Endothelial cell of umbilical vein (primary cell): ENCODE measurements at regions not wholly inside any gene's neighbourhood (a gene's known extent, or its start where the extent isn't known, plus 50 kb on each side); places are given as distances from the start of the nearest gene placed in this dataset.

Experiments
- BruUV-seq: library from RNA; stranded (reverse); fragments of 400-500 nt; replicated peaks from 2 replicates; lab custom pipeline; 2021; lab: Mats Ljungman, UMichigan
- CTCF ChIA-PET: fragments of 300-600, 350-600 bp; sonication (Branson Sonifier 250); formaldehyde crosslinking; loops from one replicate; lab custom pipeline; 2021; ENCODE audit warnings: antibody characterized with exemption, inconsistent platforms; lab: Charles Lee
- POLR2A ChIA-PET: fragments of 300-600, 350-600 bp; sonication (Branson Sonifier 250); formaldehyde crosslinking; loops from one replicate; lab custom pipeline; 2021; ENCODE audit warnings: antibody characterized with exemption, inconsistent platforms; lab: Charles Lee
- DNase-seq: peaks from one replicate; pipeline ENCODE4 v3.0.0-alpha.2; 2011; ENCODE audit warnings: low read depth, low spot score
- FAIRE-seq: peaks from 2 replicates; lab custom pipeline; 2011; peaks lifted over from hg19 to GRCh38; lab: Jason Lieb, UNC
- H2AFZ ChIP-seq: 2 replicates; pipeline ENCODE4 v1.6.0; 2012; ENCODE audit warnings: low read depth, low read length, control low read depth, inconsistent platforms
- H3K27ac ChIP-seq: 2 replicates; pipeline ENCODE4 v1.5.1; 2011; ENCODE audit warnings: low read depth, mild to moderate bottlenecking, control low read depth, low read length, moderate library complexity; ENCODE audit not compliant: insufficient read depth
- H3K27me3 ChIP-seq, 2 experiments: 2 replicates each; pipeline versions ENCODE4 v1.6.0 to v1.6.1; 2011; ENCODE audit warnings: low read length in 2 of 2, mixed read lengths in 1 of 2; ENCODE audit not compliant: control insufficient read depth in 2 of 2, insufficient read depth in 2 of 2
- H3K36me3 ChIP-seq, 2 experiments: 2 replicates in 1 of 2; 3 replicates in 1 of 2; pipeline ENCODE4 v1.5.1; 2011; ENCODE audit warnings: low read length in 2 of 2, mild to moderate bottlenecking in 1 of 2, moderate library complexity in 1 of 2; ENCODE audit not compliant: control insufficient read depth in 2 of 2, insufficient read depth in 2 of 2; ENCODE audit errors: extremely low read depth in 1 of 2
- H3K4me1 ChIP-seq: 3 replicates; pipeline ENCODE4 v1.5.1; 2011; ENCODE audit warnings: mild to moderate bottlenecking, low read length; ENCODE audit not compliant: control insufficient read depth, insufficient read depth; ENCODE audit errors: extremely low read depth
- H3K4me2 ChIP-seq: 2 replicates; pipeline ENCODE4 v1.6.1; 2011; ENCODE audit warnings: low read length, control low read depth, mixed read lengths; ENCODE audit not compliant: insufficient read depth
- H3K4me3 ChIP-seq, 3 experiments: fragments of 200-600 bp in 1 of 3; sonication (generic), shearing (Covaris generic) in 1 of 3; replicated peaks in 1 of 3; 2 replicates each; pipeline ENCODE4 v1.5.1; 2011 to 2016; ENCODE audit warnings: control low read depth in 3 of 3, low read length in 3 of 3, mild to moderate bottlenecking in 2 of 3, inconsistent platforms in 1 of 3, low read depth in 1 of 3, moderate library complexity in 1 of 3; ENCODE audit not compliant: insufficient read depth in 1 of 3
- H3K79me2 ChIP-seq: 2 replicates; pipeline ENCODE4 v1.6.0; 2012; ENCODE audit warnings: low read length, inconsistent platforms; ENCODE audit not compliant: control insufficient read depth, insufficient read depth
- H3K9ac ChIP-seq: replicated peaks from 2 replicates; pipeline ENCODE3; 2011; ENCODE audit warnings: low read length, control low read depth; ENCODE audit not compliant: insufficient read depth; ENCODE audit errors: extremely low read depth
- H3K9me1 ChIP-seq: replicated peaks from 3 replicates; pipeline ENCODE4 v1.6.0; 2011; ENCODE audit warnings: mild to moderate bottlenecking, low read length; ENCODE audit not compliant: control insufficient read depth, insufficient read depth; ENCODE audit errors: extremely low read depth
- H3K9me3 ChIP-seq: replicated peaks from 2 replicates; pipeline ENCODE4 v1.5.1; 2012; ENCODE audit warnings: low read length, inconsistent platforms; ENCODE audit not compliant: control insufficient read depth, insufficient read depth
- H4K20me1 ChIP-seq: replicated peaks from 2 replicates; pipeline ENCODE3; 2011; ENCODE audit warnings: mild to moderate bottlenecking, low read length; ENCODE audit not compliant: control insufficient read depth, insufficient read depth; ENCODE audit errors: extremely low read depth
- CTCF ChIP-seq, 2 donors: IDR thresholded peaks; 1 replicate in 1 of 2; 2 replicates in 1 of 2; pipeline ENCODE4 v1.5.1; 2011; ENCODE audit warnings: low read length in 2 of 2, mild to moderate bottlenecking in 2 of 2, moderate library complexity in 2 of 2, control low read depth in 1 of 2, inconsistent platforms in 1 of 2, low read depth in 1 of 2; ENCODE audit not compliant: insufficient read depth in 1 of 2; ENCODE audit errors: extremely low read depth in 1 of 2
- EZH2 ChIP-seq: IDR thresholded peaks from 2 replicates; pipeline ENCODE4 v1.6.1; 2012; ENCODE audit warnings: borderline replicate concordance, low read depth, mild to moderate bottlenecking, moderate library complexity, low read length, inconsistent platforms; ENCODE audit not compliant: severe bottlenecking
- FOS ChIP-seq: IDR thresholded peaks from 2 replicates; pipeline ENCODE4 v1.6.1; 2011; ENCODE audit warnings: mild to moderate bottlenecking, low read length, moderate library complexity, borderline replicate concordance; ENCODE audit not compliant: insufficient read depth
- GATA2 ChIP-seq: IDR thresholded peaks from 2 replicates; pipeline ENCODE4 v1.7.0; 2011; ENCODE audit warnings: low read depth, mild to moderate bottlenecking, moderate library complexity, mixed read lengths, low read length; ENCODE audit not compliant: insufficient read length, insufficient read depth
- JUN ChIP-seq: IDR thresholded peaks from 2 replicates; pipeline ENCODE4 v1.6.1; 2011; ENCODE audit warnings: borderline replicate concordance, low read depth; ENCODE audit not compliant: insufficient read length, insufficient read depth
- MAX ChIP-seq: IDR thresholded peaks from 2 replicates; pipeline ENCODE4 v1.6.1; 2011; ENCODE audit not compliant: insufficient read depth, insufficient read length
- MYC ChIP-seq: IDR thresholded peaks from one replicate; pipeline ENCODE4 v1.6.1; 2011; ENCODE audit warnings: mild to moderate bottlenecking, low read depth, low read length
- POLR2A ChIP-seq: IDR thresholded peaks from 2 replicates; pipeline ENCODE4 v1.6.1; 2012; ENCODE audit warnings: low read depth, mild to moderate bottlenecking, control low read depth, low read length
- POLR2AphosphoS5 ChIP-seq: IDR thresholded peaks from 2 replicates; pipeline ENCODE4 v1.6.1; 2012; ENCODE audit warnings: low read depth, mild to moderate bottlenecking, control low read depth, low read length, moderate library complexity; ENCODE audit not compliant: insufficient read depth
- dilution Hi-C: fragments of 300-500 bp; cut with MboI; formaldehyde crosslinking; loops from one replicate; pipeline ENCODE4 v1.15.0; 2019; ENCODE audit warnings: low sequenced_read_pairs; ENCODE audit not compliant: extremely low pct_ligation_motif_present
- intact Hi-C: fragments of 100-400 bp; cut with micrococcal nuclease; formaldehyde crosslinking; loops from one replicate; pipeline ENCODE4 v1.10.0; 2022

GRCh38 chr11:110019675-110020074 lies 73.5 kb upstream of the ZC3H12C start:
- DNase-seq, result no peak
- ChIA-PET POLR2A (interaction anchor here (0.6 kb wide), 1 partner anchor 10 kb away, joined by 3 read pairs; no protein-coding TSS in a partner anchor), CTCF (interaction anchor here (1.7 kb wide), 1 partner anchor 11 kb away, joined by 4 read pairs; no protein-coding TSS in a partner anchor)
- H3K27me3 ChIP-seq, result no peaks in the 10 kb centered on the region
- no peaks in the 10 kb centered on the region for H3K79me2 ChIP-seq
- no peaks in the 10 kb centered on the region for H3K9me1 ChIP-seq
- TF ChIP-seq POLR2A (no peak), MAX (no peak), JUN (no peak), EZH2 (no peak), FOS (no peak), POLR2AphosphoS5 (no peak), MYC (no peak), GATA2 (no peak), CTCF (IDR thresholded peaks at IDR 0.05; ENCODE audit: extremely low read depth in 1 of 2, insufficient read depth in 1 of 2, low read depth in 1 of 2, low read length in 2 of 2) (no peak)
- FAIRE-seq, result no peak
- dilution Hi-C loops, result no loop called here
- H4K20me1 ChIP-seq, result no peaks in the 10 kb centered on the region
- BruUV-seq, result no TSS peak
- no peaks in the 10 kb centered on the region for H3K36me3 ChIP-seq
- H3K4me3 ChIP-seq, result no peak overlapping the region
- no peaks in the 10 kb centered on the region for H3K9me3 ChIP-seq
- no peak overlapping the region for H3K4me2 ChIP-seq
- no peaks in the 10 kb centered on the region for H3K4me1 ChIP-seq
- intact Hi-C loops, result no loop called here
- no peak overlapping the region for H2AFZ ChIP-seq
- H3K27ac ChIP-seq, result no peak overlapping the region
- no peak overlapping the region for H3K9ac ChIP-seq
